HG03520 (cell line): ENCODE measurements at regions not wholly inside any gene's neighbourhood (a gene's known extent, or its start where the extent isn't known, plus 50 kb on each side); places are given as distances from the start of the nearest gene placed in this dataset.
"Not testable (repeated sequence)": the region's sequence is repeated elsewhere in the genome, so short reads cannot be mapped to it uniquely, and the experiment has no call there.

ENCODE experiments used
- ATAC-seq: cut with Tn5 transposase; IDR thresholded peaks from one replicate; pipeline ENCODE4 v1.9.1; 2021; ENCODE audit warnings: mild to moderate bottlenecking, moderate library complexity; ENCODE audit not compliant: unreplicated experiment

GRCh38 chr3:102676424-102676823, 241.6 kb downstream of the ZPLD1 start:
- ATAC-seq = no peak

- no peak for ATAC-seq
Measured at GRCh38 chr3:102682741-102683140, 247.9 kb downstream of the ZPLD1 start.

- no peak for ATAC-seq
Measured at GRCh38 chr3:102686792-102687191, 252.0 kb downstream of the ZPLD1 start.

GRCh38 chr3:102687851-102688555, 253.2 kb downstream of the ZPLD1 start:
- no peak for ATAC-seq

- no peak for ATAC-seq
Measured at GRCh38 chr3:102688556-102688930, 253.7 kb downstream of the ZPLD1 start.

GRCh38 chr3:102691507-102691906, 256.7 kb downstream of the ZPLD1 start:
- no peak for ATAC-seq

GRCh38 chr3:102699104-102699818, 264.4 kb downstream of the ZPLD1 start:
- ATAC-seq = no peak

GRCh38 chr3:102699819-102700140, 265.0 kb downstream of the ZPLD1 start:
- ATAC-seq = no peak

GRCh38 chr3:102712896-102713295, 278.1 kb downstream of the ZPLD1 start:
- ATAC-seq = no peak

GRCh38 chr3:102714567-102714966, 279.8 kb downstream of the ZPLD1 start:
- peak; percentile 8 for ATAC-seq

GRCh38 chr3:102715030-102715697, 280.3 kb downstream of the ZPLD1 start:
- ATAC-seq = peak; percentile 95

- ATAC-seq = no peak
Measured at GRCh38 chr3:102718651-102719050, 283.8 kb downstream of the ZPLD1 start.

- ATAC-seq = no peak
Measured at GRCh38 chr3:102722317-102722716, 287.5 kb downstream of the ZPLD1 start.

- ATAC-seq = no peak
Measured at GRCh38 chr3:102727340-102727739, 292.5 kb downstream of the ZPLD1 start.

GRCh38 chr3:102732581-102732980, 297.8 kb downstream of the ZPLD1 start:
- not testable (repeated sequence) for ATAC-seq

GRCh38 chr3:102733791-102734563, 299.2 kb downstream of the ZPLD1 start:
- ATAC-seq = no peak

GRCh38 chr3:102735311-102735710, 300.5 kb downstream of the ZPLD1 start:
- ATAC-seq = no peak

- no peak for ATAC-seq
Measured at GRCh38 chr3:102736288-102736974, 301.6 kb downstream of the ZPLD1 start.

- no peak for ATAC-seq
Measured at GRCh38 chr3:102736975-102737304, 302.1 kb downstream of the ZPLD1 start.

- ATAC-seq = no peak
Measured at GRCh38 chr3:102737353-102737752, 302.5 kb downstream of the ZPLD1 start.

GRCh38 chr3:102741105-102741504, 306.3 kb downstream of the ZPLD1 start:
- no peak for ATAC-seq
